ENCODE measurements at regions not wholly inside any gene's neighbourhood (a gene's known extent, or its start where the extent isn't known, plus 50 kb on each side); places are given as distances from the start of the nearest gene placed in this dataset.

- TF ChIP-seq CTCF (IDR thresholded peaks at IDR 0.05; ENCODE audit: control extremely low read depth, extremely low read depth, low read depth, missing control alignments), result no peak
- ChIA-PET CTCF (interaction anchor here (1.0 to 2.5 kb wide), 4 partner anchors 10 to 531 kb away, joined by 3 to 9 read pairs (median 4); no protein-coding TSS in a partner anchor), POLR2A (no interaction called here)
- DNase-seq (ENCODE audit: extremely low spot score), result no peak
These were observed 115.8 kb upstream of the PAX6 start for GRCh38 chr11:31926816-31927528.

- no peak for DNase-seq (ENCODE audit: extremely low spot score)
- ChIA-PET CTCF (interaction anchor here (2.5 kb wide), 1 partner anchor 32 kb away, joined by 9 read pairs; no protein-coding TSS in a partner anchor), POLR2A (no interaction called here)
- TF ChIP-seq CTCF (IDR thresholded peaks at IDR 0.05; ENCODE audit: control extremely low read depth, extremely low read depth, low read depth, missing control alignments), result no peak
These were observed 115.0 kb upstream of the PAX6 start for GRCh38 chr11:31926106-31926505.

GRCh38 chr11:31922450-31922849 lies 111.3 kb upstream of the PAX6 start:
- ChIA-PET POLR2A (no interaction called here), CTCF (interaction anchor here (1.6 kb wide), 1 partner anchor 9 kb away, joined by 5 read pairs; no protein-coding TSS in a partner anchor)
- no peak for TF ChIP-seq CTCF (IDR thresholded peaks at IDR 0.05; ENCODE audit: control extremely low read depth, extremely low read depth, low read depth, missing control alignments)
- no peak for DNase-seq (ENCODE audit: extremely low spot score)

- ChIA-PET POLR2A (no interaction called here), CTCF (interaction anchor here (0.8 to 3.0 kb wide), 2 partner anchors 11 to 37 kb away, joined by 3 to 15 read pairs; no protein-coding TSS in a partner anchor)
- no peak for TF ChIP-seq CTCF (IDR thresholded peaks at IDR 0.05; ENCODE audit: control extremely low read depth, extremely low read depth, low read depth, missing control alignments)
- no peak for DNase-seq (ENCODE audit: extremely low spot score)
These were observed 110.0 kb upstream of the PAX6 start for GRCh38 chr11:31921081-31921480.

GRCh38 chr11:31919175-31919574 lies 108.1 kb upstream of the PAX6 start:
- no peak for DNase-seq (ENCODE audit: extremely low spot score)
- TF ChIP-seq CTCF (IDR thresholded peaks at IDR 0.05; ENCODE audit: control extremely low read depth, extremely low read depth, low read depth, missing control alignments), result no peak
- CTCF ChIA-PET, result interaction anchor here (3.0 kb wide), 1 partner anchor 39 kb away, joined by 15 read pairs; no protein-coding TSS in a partner anchor
- POLR2A ChIA-PET, result no interaction called here

- POLR2A ChIA-PET, result no interaction called here
- TF ChIP-seq CTCF (IDR thresholded peaks at IDR 0.05; ENCODE audit: control extremely low read depth, extremely low read depth, low read depth, missing control alignments), result no peak
- CTCF ChIA-PET, result interaction anchor here (0.7 to 1.8 kb wide), 4 partner anchors 9 to 42 kb away, joined by 3 to 8 read pairs (median 4); no protein-coding TSS in a partner anchor
- DNase-seq (ENCODE audit: extremely low spot score), result no peak
These were observed 104.7 kb upstream of the PAX6 start for GRCh38 chr11:31915867-31916266.
